ENCODE measurements at regions not wholly inside any gene's neighbourhood (a gene's known extent, or its start where the extent isn't known, plus 50 kb on each side); places are given as distances from the start of the nearest gene placed in this dataset.
"Not testable (repeated sequence)": the region's sequence is repeated elsewhere in the genome, so short reads cannot be mapped to it uniquely, and the experiment has no call there.

GRCh38 chr16:60558936-60559335 is 1477.3 kb downstream of the CDH8 start:
- DNase-seq (ENCODE audit: low read depth in 2 of 2) = no peak

DNA sequence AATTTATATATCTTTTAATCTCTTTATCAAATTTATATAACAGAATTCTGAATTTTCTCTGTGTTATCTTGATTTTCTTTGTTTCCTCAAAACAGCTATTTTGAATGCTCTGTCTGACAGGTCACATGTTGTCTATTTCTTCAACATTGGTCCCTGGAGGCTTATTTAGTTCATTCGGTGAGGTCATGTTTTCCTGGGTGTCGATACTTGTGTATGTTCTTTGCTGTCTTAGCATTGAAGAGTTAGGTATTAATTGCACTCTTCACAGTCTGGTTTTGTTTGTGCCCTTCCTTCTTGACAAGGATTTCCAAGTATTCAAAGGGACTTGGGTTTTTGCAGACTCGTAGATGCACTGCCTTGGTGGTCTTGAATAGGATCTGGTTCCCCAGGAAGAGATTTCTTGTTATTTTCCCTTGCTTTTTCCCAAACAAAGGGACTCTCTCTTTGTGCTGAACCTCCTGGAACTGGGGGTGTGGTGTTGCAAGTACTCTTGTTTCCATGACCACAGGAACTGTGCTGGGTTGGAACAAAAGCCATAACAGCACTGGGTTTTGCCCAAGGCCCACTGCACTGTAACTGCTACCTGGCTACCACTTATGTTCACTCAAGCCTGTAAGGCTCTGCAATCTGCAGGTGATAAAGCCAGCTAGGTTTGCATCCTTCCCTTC is 1483.0 kb downstream of the CDH8 start:
- DNase-seq (ENCODE audit: low read depth in 2 of 2) = no peak

DNA sequence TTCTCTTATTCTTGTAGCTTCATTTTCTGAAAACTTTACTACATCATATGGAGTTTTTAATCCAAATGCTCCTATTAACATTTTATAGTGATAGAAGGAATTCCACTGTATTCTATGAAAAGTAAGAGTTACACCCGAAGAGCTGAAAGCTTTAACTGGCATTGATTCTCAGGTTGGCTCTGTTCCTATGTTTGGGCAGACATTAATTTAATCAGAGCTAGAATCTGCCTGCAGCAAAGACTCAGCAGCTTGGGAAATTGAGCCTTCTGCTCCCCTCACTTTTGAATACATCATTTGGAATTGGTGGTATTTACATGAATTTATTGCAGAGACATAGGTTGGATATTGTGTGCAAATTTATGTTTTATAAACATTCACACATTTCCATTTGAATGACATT is 1494.7 kb downstream of the CDH8 start:
- DNase-seq (ENCODE audit: low read depth in 2 of 2) = no peak

DNA sequence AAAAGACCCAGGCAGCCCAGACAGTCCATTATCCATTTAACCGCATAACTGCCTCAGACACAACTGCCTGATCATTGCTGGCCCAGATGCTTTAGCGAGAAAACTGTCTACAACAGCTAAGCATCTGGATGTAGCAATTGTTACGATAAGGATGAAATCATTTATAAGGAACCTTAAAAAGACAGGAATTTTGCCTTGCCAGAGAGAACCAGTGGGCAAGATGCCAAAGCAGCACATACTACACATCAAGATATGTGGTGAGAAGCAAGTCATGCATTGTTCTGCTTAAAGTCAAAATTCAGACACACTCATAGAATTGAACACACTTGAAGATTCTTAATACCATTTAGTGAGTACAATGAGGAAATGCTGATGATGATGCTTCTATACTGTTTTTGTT is 1525.3 kb downstream of the CDH8 start:
- DNase-seq (ENCODE audit: low read depth in 2 of 2) = no peak

DNA sequence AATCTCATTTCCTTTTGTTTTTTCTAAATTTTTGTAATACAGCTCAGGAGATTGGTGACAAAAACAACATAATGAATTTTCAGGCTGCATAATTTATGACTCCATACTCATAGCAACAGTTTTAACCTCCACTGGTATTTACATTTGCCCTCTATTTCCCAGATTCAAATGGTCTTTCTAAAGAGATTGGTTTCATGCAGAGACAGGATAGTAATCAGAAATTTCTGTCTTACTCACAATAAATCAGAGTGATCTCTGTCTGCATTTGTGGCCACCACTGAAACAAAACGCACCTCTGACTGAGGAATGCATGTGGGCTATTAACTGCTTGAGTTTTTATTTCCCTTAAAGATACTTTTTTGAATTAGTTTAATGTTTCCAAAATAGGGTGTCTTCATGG is 1526.0 kb downstream of the CDH8 start:
- no peak for DNase-seq (ENCODE audit: low read depth in 2 of 2)

- no peak for DNase-seq (ENCODE audit: low read depth in 2 of 2)
Observed at GRCh38 chr16:60491273-60491672, 1545.0 kb downstream of the CDH8 start.

DNA sequence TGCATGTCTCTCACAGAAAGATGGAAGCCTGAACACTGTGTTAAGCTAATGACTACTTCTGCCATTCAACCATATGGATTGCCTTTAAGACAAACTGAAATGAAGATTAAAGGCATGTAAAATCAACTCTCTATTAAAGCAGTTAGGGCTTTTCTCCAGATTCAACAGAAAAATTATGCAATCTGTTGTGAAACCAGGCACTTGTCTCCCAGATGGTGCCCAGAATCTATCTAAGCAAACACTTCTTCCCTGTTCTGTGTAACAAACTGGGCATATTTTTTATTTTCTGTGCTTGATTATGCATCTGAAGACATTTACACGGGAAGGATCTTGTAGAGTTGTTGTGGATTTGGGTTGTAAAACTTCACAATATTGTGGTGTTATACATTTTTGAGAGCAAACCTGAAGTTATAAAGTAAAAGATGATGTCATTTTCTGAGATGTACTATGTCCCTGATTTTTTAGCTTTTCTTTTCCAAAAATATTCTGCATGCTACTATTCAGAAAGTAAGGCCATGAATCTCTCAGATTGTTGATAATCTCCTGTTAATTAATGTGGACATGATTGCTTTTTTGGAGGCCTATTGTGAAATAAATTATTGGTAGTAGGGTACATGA is 1550.3 kb downstream of the CDH8 start:
- no peak for DNase-seq (ENCODE audit: low read depth in 2 of 2)

DNA sequence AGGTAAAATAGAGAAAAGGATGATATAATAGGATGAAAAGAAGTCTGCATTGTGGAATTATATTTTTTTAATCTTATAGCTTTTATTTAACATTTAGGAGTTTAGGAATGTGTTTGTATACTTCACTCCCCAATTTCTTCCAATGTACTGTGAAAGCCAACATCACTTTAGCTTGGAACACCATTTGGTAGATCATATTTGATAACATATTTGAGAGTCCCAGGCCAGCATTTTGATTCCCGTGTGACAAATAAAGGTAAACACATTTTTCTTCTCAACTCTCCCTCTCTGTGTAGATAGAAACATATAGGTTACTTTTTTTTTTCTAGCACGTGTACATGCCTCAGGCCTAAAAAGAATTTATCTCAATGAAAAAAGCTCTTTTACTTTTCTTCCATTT is 1551.3 kb downstream of the CDH8 start:
- no peak for DNase-seq (ENCODE audit: low read depth in 2 of 2)

GRCh38 chr16:60481591-60481990 is 1554.6 kb downstream of the CDH8 start:
- DNase-seq (ENCODE audit: low read depth in 2 of 2) = no peak

GRCh38 chr16:60478810-60479209 is 1557.4 kb downstream of the CDH8 start:
- DNase-seq (ENCODE audit: low read depth in 2 of 2) = no peak

GRCh38 chr16:60463986-60464385 is 1572.3 kb downstream of the CDH8 start:
- DNase-seq (ENCODE audit: low read depth in 2 of 2) = no peak

- DNase-seq (ENCODE audit: low read depth in 2 of 2) = no peak
Observed at GRCh38 chr16:60459463-60459862, 1576.8 kb downstream of the CDH8 start.

DNA sequence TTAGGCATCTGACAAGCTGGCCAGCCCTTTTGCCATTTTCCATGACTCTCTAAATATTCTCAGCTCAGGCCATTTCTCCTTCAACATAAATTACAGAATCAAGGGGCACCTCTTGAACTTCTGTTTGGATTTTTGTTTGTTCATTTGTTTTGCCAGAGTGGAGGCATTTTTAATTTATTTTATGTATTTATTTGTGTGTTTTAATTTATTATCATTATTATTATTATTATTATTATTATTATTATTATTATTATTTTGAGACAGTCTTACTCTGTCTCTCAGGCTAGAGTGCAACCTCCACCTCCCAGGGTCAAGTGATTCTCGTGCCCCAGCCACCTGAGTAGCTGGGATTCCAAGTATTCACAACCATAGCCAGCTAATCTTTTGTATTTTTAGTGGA is 1578.0 kb downstream of the CDH8 start:
- DNase-seq (ENCODE audit: low read depth in 2 of 2) = no peak

- no peak for DNase-seq (ENCODE audit: low read depth in 2 of 2)
Observed at GRCh38 chr16:60452646-60453045, 1583.6 kb downstream of the CDH8 start.

- DNase-seq (ENCODE audit: low read depth in 2 of 2) = no peak
Observed at GRCh38 chr16:60438894-60439293, 1597.3 kb downstream of the CDH8 start.

DNA sequence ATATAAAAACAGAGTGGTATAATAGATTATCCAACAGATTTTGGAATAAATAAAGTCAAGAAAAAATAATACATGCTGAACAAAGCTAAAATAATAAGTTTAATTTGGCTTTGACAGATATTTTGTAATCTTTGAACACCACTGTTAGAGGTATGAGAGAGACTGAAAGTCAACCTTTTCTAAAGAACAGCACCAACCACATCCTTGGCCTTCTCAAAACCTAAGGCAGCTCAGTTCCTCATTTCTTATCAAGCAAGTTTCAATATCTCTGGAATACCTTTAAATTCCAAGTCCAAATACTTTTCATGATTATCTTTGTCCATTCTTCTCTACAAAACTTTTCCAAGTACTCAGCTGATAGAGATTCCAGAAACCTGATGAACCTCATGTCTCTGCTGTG is 1603.8 kb downstream of the CDH8 start:
- DNase-seq (ENCODE audit: low read depth in 2 of 2) = no peak

DNA sequence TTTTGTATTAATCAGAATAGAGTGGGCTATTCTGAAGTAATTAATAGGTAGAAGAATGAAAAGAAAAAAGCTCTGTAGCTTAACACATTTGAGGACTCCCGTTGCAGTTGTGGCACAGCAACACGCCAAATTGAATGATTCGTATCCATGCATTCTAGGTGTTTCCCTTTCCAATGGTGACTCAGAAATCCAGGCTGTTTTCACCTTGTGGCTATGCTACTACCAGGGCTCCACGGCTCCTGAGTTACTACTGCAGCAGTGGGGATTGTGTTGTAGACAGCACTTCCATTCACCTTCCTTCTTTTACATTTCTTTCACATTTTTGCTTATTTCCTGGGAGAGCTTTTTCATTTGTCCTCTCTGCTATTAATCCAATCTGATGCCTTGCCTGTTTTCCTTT is 1616.4 kb downstream of the CDH8 start:
- no peak for DNase-seq (ENCODE audit: low read depth in 2 of 2)

GRCh38 chr16:60414613-60415012 is 1621.6 kb downstream of the CDH8 start:
- DNase-seq (ENCODE audit: low read depth in 2 of 2) = no peak

GRCh38 chr16:60413969-60414368 is 1622.3 kb downstream of the CDH8 start:
- DNase-seq (ENCODE audit: low read depth in 2 of 2) = no peak

DNA sequence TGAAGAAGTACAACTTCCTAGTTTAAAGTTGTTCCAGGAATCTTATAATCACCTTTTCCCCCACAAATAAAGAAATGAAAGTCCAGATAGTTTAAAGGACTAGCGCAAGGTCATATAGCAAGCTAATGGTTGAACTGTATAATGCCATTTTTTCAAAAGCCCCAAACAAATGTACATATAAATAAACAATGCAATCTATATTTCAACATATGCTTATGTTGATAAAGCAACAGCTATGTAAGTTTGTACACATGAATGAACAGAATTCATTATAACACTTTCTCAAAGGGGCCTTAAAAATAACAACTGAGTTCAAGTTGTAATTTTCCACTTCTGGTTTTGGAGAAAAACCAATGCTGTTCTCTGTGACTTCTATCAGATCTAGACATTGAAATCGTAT is 1628.6 kb downstream of the CDH8 start:
- DNase-seq (ENCODE audit: low read depth in 2 of 2) = no peak

DNA sequence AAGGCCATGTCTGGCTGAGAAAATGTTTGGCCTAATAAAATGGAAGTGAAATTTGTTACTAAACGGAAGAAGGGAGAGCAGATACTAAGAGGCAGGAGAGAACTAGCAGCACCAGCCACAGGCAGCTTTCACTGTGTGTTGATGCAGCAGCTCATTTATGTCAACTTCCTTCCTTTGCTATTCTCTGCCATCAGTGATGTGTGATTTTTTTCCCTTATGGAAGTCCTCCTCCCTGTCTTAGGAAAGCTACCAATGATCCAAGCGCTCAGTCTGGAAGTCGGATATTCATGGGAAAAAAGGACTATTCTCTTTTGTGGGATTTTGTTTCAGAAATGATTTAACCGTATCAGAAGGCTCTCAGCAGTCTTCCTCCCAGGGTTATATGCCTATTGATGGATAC is 1629.2 kb downstream of the CDH8 start:
- no peak for DNase-seq (ENCODE audit: low read depth in 2 of 2)

GRCh38 chr16:60405286-60405685 is 1631.0 kb downstream of the CDH8 start:
- DNase-seq (ENCODE audit: low read depth in 2 of 2) = no peak

GRCh38 chr16:60404401-60404800 is 1631.8 kb downstream of the CDH8 start:
- no peak for DNase-seq (ENCODE audit: low read depth in 2 of 2)

- DNase-seq (ENCODE audit: low read depth in 2 of 2) = not testable (repeated sequence)
Observed at GRCh38 chr16:60402941-60403340, 1633.3 kb downstream of the CDH8 start.

All from stimulated activated CD4-positive, alpha-beta T cell treated with anti-CD3 and anti-CD28 coated beads, Interleukin-1b, Interleukin-23, amount 100 ng/mL, for 1 hour (primary cell).